ENCODE measurements at regions not wholly inside any gene's neighbourhood (a gene's known extent, or its start where the extent isn't known, plus 50 kb on each side); places are given as distances from the start of the nearest gene placed in this dataset.

DNA sequence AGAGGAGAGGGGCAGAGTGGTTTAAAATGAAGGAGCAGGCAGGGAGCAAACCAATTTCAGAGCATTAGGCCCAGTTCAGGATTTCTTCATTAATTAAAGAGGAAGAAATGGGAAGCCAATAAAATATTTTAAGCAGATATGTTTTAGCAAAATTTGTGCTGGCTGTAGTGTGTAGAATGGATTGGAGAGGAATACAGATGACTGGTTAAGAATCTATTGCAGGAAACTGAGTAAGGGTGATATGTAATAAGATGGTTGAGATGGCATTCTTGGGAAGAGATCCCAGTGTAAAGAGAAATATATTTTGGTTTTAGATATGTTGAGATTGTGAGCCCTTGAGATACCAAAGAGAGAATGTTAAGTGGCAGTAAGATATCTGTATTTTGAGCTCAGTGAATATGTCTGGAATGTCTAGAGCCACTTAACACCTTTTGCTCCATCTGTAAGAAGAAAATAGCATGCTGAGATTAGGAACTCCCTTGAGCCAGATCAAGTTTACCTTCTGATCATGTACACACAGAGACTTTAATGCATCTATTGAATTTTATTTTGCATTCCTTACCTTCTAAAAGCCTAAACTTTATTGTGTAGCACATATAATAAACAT, 79.5 kb upstream of the SLC27A6 start:
- TF ChIP-seq, protein P1, sequence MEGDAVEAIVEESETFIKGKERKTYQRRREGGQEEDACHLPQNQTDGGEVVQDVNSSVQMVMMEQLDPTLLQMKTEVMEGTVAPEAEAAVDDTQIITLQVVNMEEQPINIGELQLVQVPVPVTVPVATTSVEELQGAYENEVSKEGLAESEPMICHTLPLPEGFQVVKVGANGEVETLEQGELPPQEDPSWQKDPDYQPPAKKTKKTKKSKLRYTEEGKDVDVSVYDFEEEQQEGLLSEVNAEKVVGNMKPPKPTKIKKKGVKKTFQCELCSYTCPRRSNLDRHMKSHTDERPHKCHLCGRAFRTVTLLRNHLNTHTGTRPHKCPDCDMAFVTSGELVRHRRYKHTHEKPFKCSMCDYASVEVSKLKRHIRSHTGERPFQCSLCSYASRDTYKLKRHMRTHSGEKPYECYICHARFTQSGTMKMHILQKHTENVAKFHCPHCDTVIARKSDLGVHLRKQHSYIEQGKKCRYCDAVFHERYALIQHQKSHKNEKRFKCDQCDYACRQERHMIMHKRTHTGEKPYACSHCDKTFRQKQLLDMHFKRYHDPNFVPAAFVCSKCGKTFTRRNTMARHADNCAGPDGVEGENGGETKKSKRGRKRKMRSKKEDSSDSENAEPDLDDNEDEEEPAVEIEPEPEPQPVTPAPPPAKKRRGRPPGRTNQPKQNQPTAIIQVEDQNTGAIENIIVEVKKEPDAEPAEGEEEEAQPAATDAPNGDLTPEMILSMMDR (IDR thresholded peaks at IDR 0.05; ENCODE audit: insufficient read depth, low read depth, low read length), result no peak
- TF ChIP-seq EZH2 (IDR thresholded peaks at IDR 0.05; ENCODE audit: insufficient read depth, low read length), result no peak
